HL-60 (cell line): ENCODE measurements at regions not wholly inside any gene's neighbourhood (a gene's known extent, or its start where the extent isn't known, plus 50 kb on each side); places are given as distances from the start of the nearest gene placed in this dataset.

Experiments
- CTCF ChIP-seq: IDR thresholded peaks from one replicate; pipeline ENCODE4 v1.5.1; 2011; ENCODE audit warnings: low read length, control low read depth, inconsistent platforms; ENCODE audit not compliant: insufficient read depth
- SPI1 ChIP-seq: IDR thresholded peaks from 2 replicates; pipeline ENCODE4 v1.6.1; 2012; ENCODE audit warnings: low read depth, mild to moderate bottlenecking, borderline replicate concordance

GRCh38 chr4:33218238-33218637 is 2498.1 kb downstream of the PCDH7 start:
- TF ChIP-seq CTCF (no peak), SPI1 (no peak)
